HCT116 (cell line): ENCODE measurements at regions not wholly inside any gene's neighbourhood (a gene's known extent, or its start where the extent isn't known, plus 50 kb on each side); places are given as distances from the start of the nearest gene placed in this dataset.

Experiments
- ATAC-seq: fragments of 200-7000 bp; cut with Tn5 transposase; 2 replicates; pipeline ENCODE4 v1.9.1; 2020; ENCODE audit warnings: mild to moderate bottlenecking, moderate library complexity
- BruUV-seq: library from RNA; stranded (reverse); fragments of 400-500 nt; replicated peaks from 2 replicates; lab custom pipeline; 2021; lab: Mats Ljungman, UMichigan
- CTCF ChIA-PET: fragments of 300-600 bp; sonication (Branson Sonifier 250); formaldehyde crosslinking; loops from one replicate; lab custom pipeline; 2021; ENCODE audit warnings: antibody characterized with exemption; lab: Charles Lee
- POLR2A ChIA-PET: fragments of 300-600, 350-600 bp; sonication (Branson Sonifier 250); formaldehyde crosslinking; loops from one replicate; lab custom pipeline; 2021; ENCODE audit warnings: antibody characterized with exemption; lab: Charles Lee
- RAD21 ChIA-PET, 2 experiments: fragments of 300-600 bp; sonication (Branson Sonifier 250); formaldehyde crosslinking; loops; one replicate each; lab custom pipeline; 2023; ENCODE audit warnings: low total read pairs in 2 of 2; ENCODE audit not compliant: uncharacterized antibody in 2 of 2, unreplicated experiment in 2 of 2, low non-redundant PET in 1 of 2; lab: Charles Lee
- DNase-seq: peaks from one replicate; pipeline ENCODE4 v3.0.0-alpha.2; 2010; ENCODE audit warnings: low read depth, low spot score
- H2AFZ ChIP-seq: fragments of 200-600 bp; shearing (Covaris generic), sonication (generic); 2 replicates; pipeline ENCODE4 v1.6.1; 2017; ENCODE audit warnings: low read depth, mixed run types, mixed read lengths, antibody characterized with exemption, low read length; ENCODE audit not compliant: poor library complexity, severe bottlenecking
- H3K27ac ChIP-seq: 2 replicates; pipeline ENCODE4 v1.5.1; 2012; ENCODE audit warnings: low read depth, low read length
- H3K27me3 ChIP-seq: fragments of 200-600 bp; sonication (generic); 2 replicates; pipeline ENCODE4 v1.6.1; 2016; ENCODE audit warnings: mixed run types, low read length, mixed read lengths; ENCODE audit not compliant: insufficient read depth
- H3K36me3 ChIP-seq, 2 experiments: fragments of 200-500 bp in 1 of 2; fragments of 200-600 bp in 1 of 2; sonication (Bioruptor generic) in 1 of 2; sonication (generic) in 1 of 2; 2 replicates each; pipeline versions ENCODE4 v1.5.1 to v1.6.1; 2014 to 2016; ENCODE audit warnings: low read length in 2 of 2, inconsistent platforms in 1 of 2, mixed read lengths in 1 of 2, mixed run types in 1 of 2; ENCODE audit not compliant: insufficient read depth in 2 of 2, control insufficient read depth in 1 of 2
- H3K4me1 ChIP-seq, 2 experiments: fragments of 200-600 bp in 1 of 2; sonication (generic) in 1 of 2; 2 replicates each; pipeline versions ENCODE4 v1.5.1 to v1.6.1; 2012 to 2017; ENCODE audit warnings: low read length in 2 of 2, inconsistent platforms in 1 of 2, mild to moderate bottlenecking in 1 of 2, mixed read lengths in 1 of 2, mixed run types in 1 of 2, moderate library complexity in 1 of 2; ENCODE audit not compliant: insufficient read depth in 2 of 2, control insufficient read depth in 1 of 2
- H3K4me2 ChIP-seq: fragments of 200-600 bp; sonication (generic); 2 replicates; pipeline ENCODE4 v1.6.1; 2017; ENCODE audit warnings: mixed run types, low read length, mixed read lengths
- H3K4me3 ChIP-seq, 2 experiments: fragments of 200-600 bp in 1 of 2; sonication (generic) in 1 of 2; replicated peaks in 1 of 2; 2 replicates each; pipeline ENCODE4 v1.5.1; 2011 to 2016; ENCODE audit warnings: low read length in 2 of 2, control low read depth in 1 of 2, low read depth in 1 of 2, mild to moderate bottlenecking in 1 of 2, mixed read lengths in 1 of 2, mixed run types in 1 of 2
- H3K79me2 ChIP-seq: fragments of 200-600 bp; sonication (generic); 2 replicates; pipeline ENCODE4 v1.6.1; 2017; ENCODE audit warnings: mild to moderate bottlenecking, mixed run types, low read length, moderate library complexity, mixed read lengths; ENCODE audit not compliant: insufficient read depth
- H3K9ac ChIP-seq: fragments of 200-600 bp; sonication (generic); 2 replicates; pipeline ENCODE4 v1.6.1; 2016; ENCODE audit warnings: low read length, mixed read lengths
- H3K9me2 ChIP-seq: fragments of 200-600 bp; sonication (generic), shearing (Covaris generic); 2 replicates; pipeline ENCODE4 v1.6.1; 2017; ENCODE audit warnings: mixed run types, mild to moderate bottlenecking, moderate library complexity; ENCODE audit not compliant: insufficient read depth
- H3K9me3 ChIP-seq, 2 experiments: fragments of 200-500 bp in 1 of 2; fragments of 200-600 bp in 1 of 2; sonication (Bioruptor generic) in 1 of 2; sonication (generic) in 1 of 2; 2 replicates each; pipeline ENCODE4 v1.6.1; 2014 to 2017; ENCODE audit warnings: low read length in 2 of 2, mixed read lengths in 2 of 2, inconsistent platforms in 1 of 2, low read depth in 1 of 2, mild to moderate bottlenecking in 1 of 2, mixed run types in 1 of 2, moderate library complexity in 1 of 2; ENCODE audit not compliant: control insufficient read depth in 1 of 2, insufficient read depth in 1 of 2
- H4K20me1 ChIP-seq: fragments of 200-600 bp; sonication (generic), shearing (Covaris generic); 2 replicates; pipeline ENCODE4 v1.6.1; 2017; ENCODE audit warnings: mixed run types, mild to moderate bottlenecking, moderate library complexity; ENCODE audit not compliant: insufficient read depth
- CTCF ChIP-seq, 3 experiments: fragments of 200-600 bp in 1 of 3; sonication (generic) in 1 of 3; IDR thresholded peaks in 2 of 3; conservative IDR thresholded peaks in 1 of 3; 2 replicates each; pipeline ENCODE4 v1.5.1; 2012 to 2017; ENCODE audit warnings: low read depth in 2 of 3, low read length in 2 of 3, antibody characterized with exemption in 1 of 3, borderline replicate concordance in 1 of 3, control low read depth in 1 of 3, mild to moderate bottlenecking in 1 of 3, mixed read lengths in 1 of 3, mixed run types in 1 of 3, moderate library complexity in 1 of 3; ENCODE audit not compliant: insufficient read depth in 1 of 3
- EGR1 ChIP-seq: IDR thresholded peaks from 2 replicates; pipeline ENCODE4 v1.6.1; 2012; ENCODE audit warnings: low read depth
- EZH2 ChIP-seq: fragments of 200-600 bp; sonication (generic); IDR thresholded peaks from 2 replicates; pipeline ENCODE4 v1.6.1; 2017; ENCODE audit warnings: antibody characterized with exemption, mixed run types
- EZH2phosphoT487 ChIP-seq: fragments of 200-600 bp; IDR thresholded peaks from 2 replicates; pipeline ENCODE4 v1.6.1; 2018; ENCODE audit warnings: antibody characterized with exemption, borderline replicate concordance
- FOSL1 ChIP-seq: IDR thresholded peaks from 2 replicates; pipeline ENCODE4 v1.6.1; 2012; ENCODE audit warnings: low read depth
- POLR2AphosphoS5 ChIP-seq: IDR thresholded peaks from 2 replicates; pipeline ENCODE4 v1.6.1; 2011; ENCODE audit warnings: mild to moderate bottlenecking, low read depth, low read length, moderate library complexity
- RAD21 ChIP-seq: IDR thresholded peaks from 2 replicates; pipeline ENCODE4 v1.6.1; 2012; ENCODE audit warnings: low read depth, mild to moderate bottlenecking
- SIN3A ChIP-seq: IDR thresholded peaks from 2 replicates; pipeline ENCODE4 v1.6.1; 2012; ENCODE audit warnings: low read depth
- SP1 ChIP-seq: IDR thresholded peaks from 2 replicates; pipeline ENCODE4 v1.6.1; 2012; ENCODE audit warnings: low read depth
- YY1 ChIP-seq: IDR thresholded peaks from 2 replicates; pipeline ENCODE4 v1.6.1; 2011; ENCODE audit warnings: low read length, low read depth, moderate library complexity, mild to moderate bottlenecking; ENCODE audit not compliant: insufficient replicate concordance; ENCODE audit errors: extremely low read depth
- ZBTB33 ChIP-seq: IDR thresholded peaks from 2 replicates; pipeline ENCODE4 v1.6.1; 2011; ENCODE audit warnings: mild to moderate bottlenecking, low read length, moderate library complexity; ENCODE audit not compliant: insufficient replicate concordance; ENCODE audit errors: extremely low read depth
- ZFX ChIP-seq: fragments of 450-650 bp; IDR thresholded peaks from 2 replicates; pipeline ENCODE4 v1.6.1; 2017
- ZNF274 ChIP-seq: fragments of 200-500 bp; sonication (Bioruptor generic); IDR thresholded peaks from 2 replicates; pipeline ENCODE4 v1.6.1; 2014; ENCODE audit warnings: mild to moderate bottlenecking, low read depth, low read length, inconsistent platforms
- intact Hi-C: fragments of 100-400 bp; cut with micrococcal nuclease; formaldehyde crosslinking; loops from 2 replicates; pipeline ENCODE4 v1.10.0; 2022
- TF ChIP-seq, protein P1 (sequence below): IDR thresholded peaks from 2 replicates; pipeline ENCODE4 v1.6.1; 2012
- TF ChIP-seq, protein P2 (sequence below): IDR thresholded peaks from 2 replicates; pipeline ENCODE4 v1.6.1; 2012; ENCODE audit warnings: low read depth

DNA sequence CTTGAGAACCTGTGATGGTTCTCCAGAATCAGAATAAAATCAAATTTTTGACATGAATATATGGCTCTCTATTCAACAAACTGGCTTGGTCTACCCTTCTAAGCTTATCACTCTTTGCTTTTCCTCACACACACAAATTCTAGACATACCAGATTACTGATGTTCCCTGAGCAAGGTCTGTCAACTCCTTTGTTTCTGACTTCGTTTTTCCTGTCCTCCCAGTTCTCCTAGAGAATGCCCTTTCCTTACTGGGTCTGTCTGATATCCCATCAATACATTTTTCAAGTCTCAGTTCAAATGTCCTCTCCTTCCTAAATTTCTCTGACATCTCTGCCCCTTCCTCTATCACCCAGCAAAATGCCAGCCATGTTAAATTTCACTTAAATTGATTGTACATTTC, 202.1 kb upstream of the IGFBP7 start (continued):
- no peak for TF ChIP-seq FOSL1
- TF ChIP-seq EZH2 = no peak
- TF ChIP-seq SIN3A = no peak
- no peak for TF ChIP-seq ZBTB33
- no peak for TF ChIP-seq RAD21

- intact Hi-C loops = no loop called here
- H3K9ac ChIP-seq = no peak overlapping the region
- TF ChIP-seq EZH2phosphoT487 = no peak
- TF ChIP-seq CTCF (IDR thresholded peaks at IDR 0.05 in 2 of 3, conservative IDR thresholded peaks at IDR 0.05 in 1 of 3; ENCODE audit: borderline replicate concordance in 1 of 3, insufficient read depth in 1 of 3, low read depth in 2 of 3, low read length in 2 of 3) = no peak
- TF ChIP-seq YY1 = no peak
- TF ChIP-seq ZNF274 = no peak
- no peak for TF ChIP-seq ZFX
- TF ChIP-seq, protein P1, sequence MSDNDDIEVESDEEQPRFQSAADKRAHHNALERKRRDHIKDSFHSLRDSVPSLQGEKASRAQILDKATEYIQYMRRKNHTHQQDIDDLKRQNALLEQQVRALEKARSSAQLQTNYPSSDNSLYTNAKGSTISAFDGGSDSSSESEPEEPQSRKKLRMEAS = no peak
- TF ChIP-seq, protein P2, sequence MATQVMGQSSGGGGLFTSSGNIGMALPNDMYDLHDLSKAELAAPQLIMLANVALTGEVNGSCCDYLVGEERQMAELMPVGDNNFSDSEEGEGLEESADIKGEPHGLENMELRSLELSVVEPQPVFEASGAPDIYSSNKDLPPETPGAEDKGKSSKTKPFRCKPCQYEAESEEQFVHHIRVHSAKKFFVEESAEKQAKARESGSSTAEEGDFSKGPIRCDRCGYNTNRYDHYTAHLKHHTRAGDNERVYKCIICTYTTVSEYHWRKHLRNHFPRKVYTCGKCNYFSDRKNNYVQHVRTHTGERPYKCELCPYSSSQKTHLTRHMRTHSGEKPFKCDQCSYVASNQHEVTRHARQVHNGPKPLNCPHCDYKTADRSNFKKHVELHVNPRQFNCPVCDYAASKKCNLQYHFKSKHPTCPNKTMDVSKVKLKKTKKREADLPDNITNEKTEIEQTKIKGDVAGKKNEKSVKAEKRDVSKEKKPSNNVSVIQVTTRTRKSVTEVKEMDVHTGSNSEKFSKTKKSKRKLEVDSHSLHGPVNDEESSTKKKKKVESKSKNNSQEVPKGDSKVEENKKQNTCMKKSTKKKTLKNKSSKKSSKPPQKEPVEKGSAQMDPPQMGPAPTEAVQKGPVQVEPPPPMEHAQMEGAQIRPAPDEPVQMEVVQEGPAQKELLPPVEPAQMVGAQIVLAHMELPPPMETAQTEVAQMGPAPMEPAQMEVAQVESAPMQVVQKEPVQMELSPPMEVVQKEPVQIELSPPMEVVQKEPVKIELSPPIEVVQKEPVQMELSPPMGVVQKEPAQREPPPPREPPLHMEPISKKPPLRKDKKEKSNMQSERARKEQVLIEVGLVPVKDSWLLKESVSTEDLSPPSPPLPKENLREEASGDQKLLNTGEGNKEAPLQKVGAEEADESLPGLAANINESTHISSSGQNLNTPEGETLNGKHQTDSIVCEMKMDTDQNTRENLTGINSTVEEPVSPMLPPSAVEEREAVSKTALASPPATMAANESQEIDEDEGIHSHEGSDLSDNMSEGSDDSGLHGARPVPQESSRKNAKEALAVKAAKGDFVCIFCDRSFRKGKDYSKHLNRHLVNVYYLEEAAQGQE = no peak
- no peak for TF ChIP-seq SP1
- TF ChIP-seq POLR2AphosphoS5 = no peak
- no peak for TF ChIP-seq SIN3A
- no peak for TF ChIP-seq EGR1
- TF ChIP-seq, all 23 proteins: peak for 0
- Histone ChIP-seq H4K20me1 (no peaks in the 10 kb centered on the region), H3K9me2 (no peaks in the 10 kb centered on the region), H3K4me1 (no peaks in the 10 kb centered on the region), H3K27me3 (no peaks in the 10 kb centered on the region), H2AFZ (no peak overlapping the region), H3K36me3 (no peaks in the 10 kb centered on the region), H3K4me2 (no peak overlapping the region), H3K9me3 (no peaks in the 10 kb centered on the region), H3K27ac (no peak overlapping the region), H3K4me3 (no peak overlapping the region), H3K79me2 (no peaks in the 10 kb centered on the region)
- no peak for DNase-seq
- ChIA-PET CTCF (no interaction called here), POLR2A (no interaction called here), RAD21 (no interaction called here)
- no peak for ATAC-seq
- no TSS peak for BruUV-seq
Measured at GRCh38 chr4:57309658-57310057, 199.5 kb upstream of the IGFBP7 start.
